Neuronal stem cell (in vitro differentiated cells): ENCODE measurements at regions not wholly inside any gene's neighbourhood (a gene's known extent, or its start where the extent isn't known, plus 50 kb on each side); places are given as distances from the start of the nearest gene placed in this dataset.

Source experiments
- DNase-seq: peaks from one replicate; pipeline ENCODE4 v3.0.0-alpha.2; 2013; ENCODE audit warnings: low spot score
- H2AFZ ChIP-seq: one replicate; pipeline ENCODE4 v1.6.1; 2013; ENCODE audit warnings: mild to moderate bottlenecking, low read length, inconsistent platforms
- H2AK5ac ChIP-seq: 2 replicates; pipeline ENCODE4 v1.6.1; 2013; ENCODE audit warnings: low read depth, mild to moderate bottlenecking, inconsistent platforms, low read length, moderate library complexity, mixed read lengths
- H2BK120ac ChIP-seq: 2 replicates; pipeline ENCODE4 v1.6.1; 2013; ENCODE audit warnings: low read depth, mild to moderate bottlenecking, inconsistent platforms, low read length, moderate library complexity, mixed read lengths
- H2BK12ac ChIP-seq: one replicate; pipeline ENCODE4 v1.6.1; 2013; ENCODE audit warnings: low read length, inconsistent platforms
- H2BK15ac ChIP-seq: 2 replicates; pipeline ENCODE4 v1.6.1; 2013; ENCODE audit warnings: mild to moderate bottlenecking, low read length, inconsistent platforms, mixed read lengths
- H2BK5ac ChIP-seq: one replicate; pipeline ENCODE4 v1.6.1; 2013; ENCODE audit warnings: inconsistent platforms, mild to moderate bottlenecking, low read length, moderate library complexity
- H3K14ac ChIP-seq: one replicate; pipeline ENCODE4 v1.6.1; 2013; ENCODE audit warnings: low read length, inconsistent platforms
- H3K18ac ChIP-seq: 2 replicates; pipeline ENCODE4 v1.6.1; 2013; ENCODE audit warnings: low read length, inconsistent platforms
- H3K23ac ChIP-seq: 2 replicates; pipeline ENCODE4 v1.6.1; 2013; ENCODE audit warnings: low read depth, mild to moderate bottlenecking, mixed read lengths, low read length, inconsistent platforms; ENCODE audit not compliant: poor library complexity
- H3K27ac ChIP-seq: replicated peaks from 3 replicates; pipeline ENCODE4 v1.5.1; 2013; ENCODE audit warnings: low read length, inconsistent platforms
- H3K27me3 ChIP-seq, 3 experiments: 2 replicates each; pipeline ENCODE4 v1.6.1; 2013; ENCODE audit warnings: low read length in 3 of 3, mild to moderate bottlenecking in 2 of 3, inconsistent platforms in 1 of 3, low read depth in 1 of 3, mixed read lengths in 1 of 3, moderate library complexity in 1 of 3; ENCODE audit not compliant: control insufficient read depth in 3 of 3, insufficient read depth in 3 of 3
- H3K36me3 ChIP-seq, 2 donors: replicated peaks in 1 of 2; 2 replicates each; pipeline ENCODE4 v1.6.1; 2013; ENCODE audit warnings: low read length in 2 of 2; ENCODE audit not compliant: control insufficient read depth in 2 of 2, insufficient read depth in 2 of 2
- H3K4ac ChIP-seq: 2 replicates; pipeline ENCODE4 v1.6.1; 2013; ENCODE audit warnings: inconsistent platforms, mild to moderate bottlenecking, low read length, moderate library complexity
- H3K4me1 ChIP-seq, 2 donors: 1 replicate in 1 of 2; 2 replicates in 1 of 2; pipeline ENCODE4 v1.6.1; 2013; ENCODE audit warnings: low read length in 2 of 2, low read depth in 1 of 2; ENCODE audit not compliant: control insufficient read depth in 2 of 2, insufficient read depth in 1 of 2
- H3K4me2 ChIP-seq: one replicate; pipeline ENCODE4 v1.6.1; 2013; ENCODE audit warnings: mild to moderate bottlenecking, low read length, inconsistent platforms; ENCODE audit not compliant: insufficient read depth, poor library complexity, severe bottlenecking
- H3K4me3 ChIP-seq, 2 donors: 2 replicates each; pipeline ENCODE4 v1.5.1; 2013; ENCODE audit warnings: low read length in 2 of 2, mild to moderate bottlenecking in 2 of 2, inconsistent platforms in 1 of 2, moderate library complexity in 1 of 2
- H3K79me1 ChIP-seq: one replicate; pipeline ENCODE4 v1.6.1; 2013; ENCODE audit warnings: low read depth, mild to moderate bottlenecking, inconsistent platforms, low read length, moderate library complexity
- H3K9ac ChIP-seq: one replicate; pipeline ENCODE4 v1.6.1; 2013; ENCODE audit warnings: mild to moderate bottlenecking, low read depth, low read length, inconsistent platforms; ENCODE audit not compliant: poor library complexity
- H3K9me3 ChIP-seq, 2 donors: replicated peaks in 1 of 2; 2 replicates each; pipeline versions ENCODE3 to v1.6.1; 2013; ENCODE audit warnings: low read length in 2 of 2, mild to moderate bottlenecking in 2 of 2, inconsistent platforms in 1 of 2, low read depth in 1 of 2, mixed read lengths in 1 of 2, moderate library complexity in 1 of 2; ENCODE audit not compliant: control insufficient read depth in 2 of 2, insufficient read depth in 1 of 2
- H4K8ac ChIP-seq: one replicate; pipeline ENCODE4 v1.6.1; 2013; ENCODE audit warnings: low read depth, mild to moderate bottlenecking, inconsistent platforms, low read length, moderate library complexity
- H4K91ac ChIP-seq: one replicate; pipeline ENCODE4 v1.6.1; 2013; ENCODE audit warnings: low read length, low read depth, mild to moderate bottlenecking, inconsistent platforms; ENCODE audit not compliant: poor library complexity
- WGBS, 2 donors: extraction: QIAGEN DNeasy Blood & Tissue Kit; methylation state at CpG; one replicate each; pipeline ENCODE4 v1.1.7; 2013; ENCODE audit warnings: missing lambda C conversion rate in 2 of 2, mixed read lengths in 1 of 2; ENCODE audit not compliant: insufficient read length in 2 of 2, insufficient replicate concordance in 1 of 2; ENCODE audit errors: extremely low coverage in 2 of 2; 5-methylcytosine and 5-hydroxymethylcytosine counted together

DNA sequence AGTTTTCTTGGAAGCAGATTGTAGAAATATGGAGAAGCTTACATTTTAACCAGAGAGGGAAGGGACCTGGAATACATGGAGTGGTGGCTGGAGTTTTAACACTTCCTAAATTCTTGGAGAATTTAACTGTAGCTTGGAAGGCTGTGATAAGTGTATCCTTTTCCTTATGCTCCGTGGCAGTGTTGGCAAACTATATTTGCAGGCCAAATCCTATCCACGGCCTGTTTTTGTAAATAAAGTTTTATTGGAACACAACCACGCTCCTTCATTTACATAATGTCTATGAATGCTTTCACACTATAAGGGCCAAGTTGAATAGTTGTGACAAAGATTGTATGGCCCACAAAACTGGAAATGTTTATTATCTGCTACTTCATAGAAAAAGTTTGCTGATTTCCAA is 110.6 kb upstream of the MIR17HG start:
- no CpG with 5 or more reads among the region's 3 CpGs for WGBS, 2 donors
- Histone ChIP-seq H3K4me3 (no peak overlapping the region), H2BK5ac (no peak overlapping the region), H3K36me3 (no peaks in the 10 kb centered on the region), H3K79me1 (no peaks in the 10 kb centered on the region), H2AFZ (no peak overlapping the region), H3K9me3 (no peaks in the 10 kb centered on the region), H3K27ac (no peak overlapping the region), H4K8ac (no peak overlapping the region), H3K18ac (no peak overlapping the region), H3K4me1 (peaks cover 0 to 3% of the 10 kb centered on the region in 2 donors), H3K27me3 (no peaks in the 10 kb centered on the region), H2AK5ac (no peak overlapping the region), H3K9ac (no peak overlapping the region), H2BK12ac (no peak overlapping the region), H3K4ac (no peak overlapping the region), H4K91ac (no peak overlapping the region), H3K23ac (no peak overlapping the region), H2BK15ac (no peak overlapping the region), H2BK120ac (no peak overlapping the region), H3K4me2 (no peak overlapping the region), H3K14ac (no peak overlapping the region)
- no peak for DNase-seq

DNA sequence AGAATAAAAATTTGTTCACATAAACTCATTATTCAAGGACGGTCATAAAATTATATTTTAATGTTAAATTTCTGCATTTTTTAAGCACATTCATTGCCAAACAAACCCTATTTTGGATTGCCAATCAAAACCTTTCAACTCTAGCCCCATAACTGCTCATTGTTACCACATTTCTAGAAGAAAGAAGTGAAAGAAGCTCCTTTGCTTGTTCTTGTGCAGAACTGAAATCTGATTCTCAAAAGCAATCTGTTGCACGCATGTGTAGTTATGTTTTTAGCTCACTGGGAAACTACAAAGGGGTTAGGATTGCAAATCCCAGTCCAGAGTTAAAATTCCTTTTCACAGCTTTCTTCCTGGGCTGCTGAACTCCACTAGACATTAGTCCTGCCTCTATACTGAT is 109.5 kb upstream of the MIR17HG start:
- Histone ChIP-seq H3K9me3 (peaks cover 2% of the 10 kb centered on the region in 2 donors), H2BK12ac (no peak overlapping the region), H3K9ac (no peak overlapping the region), H3K4me1 (no peaks in the 10 kb centered on the region), H3K14ac (no peak overlapping the region), H2BK120ac (no peak overlapping the region), H3K23ac (no peak overlapping the region), H4K91ac (no peak overlapping the region), H3K4ac (no peak overlapping the region), H3K79me1 (no peaks in the 10 kb centered on the region), H3K4me2 (no peak overlapping the region), H3K4me3 (no peak overlapping the region), H2AK5ac (no peak overlapping the region), H2BK15ac (no peak overlapping the region), H3K18ac (no peak overlapping the region), H2AFZ (no peak overlapping the region), H3K27ac (no peak overlapping the region), H4K8ac (no peak overlapping the region), H3K36me3 (no peaks in the 10 kb centered on the region), H3K27me3 (no peaks in the 10 kb centered on the region), H2BK5ac (no peak overlapping the region)
- WGBS, 2 donors: no CpG with 5 or more reads among the region's 2 CpGs
- no peak for DNase-seq

DNA sequence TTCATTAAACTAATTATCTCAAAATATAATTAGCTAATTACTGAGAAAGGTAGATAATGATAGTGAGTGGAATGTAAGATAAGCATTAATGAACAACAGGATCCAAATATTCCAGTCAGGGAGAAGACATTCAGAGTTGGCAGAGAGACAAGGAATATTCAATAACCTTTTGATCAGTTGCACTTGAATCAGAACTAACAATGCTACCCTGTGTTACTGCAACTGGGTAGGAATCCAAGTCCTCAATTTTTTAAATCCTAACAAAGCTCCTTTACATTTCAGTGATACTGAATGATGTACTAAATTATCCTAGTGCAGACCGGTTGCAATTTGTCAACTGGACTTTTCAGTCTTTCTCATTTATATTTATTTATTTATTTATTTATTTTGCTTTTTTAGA is 107.1 kb upstream of the MIR17HG start:
- H4K8ac ChIP-seq: no peak overlapping the region
- H3K9me3 ChIP-seq: peaks cover 4 to 8% of the 10 kb centered on the region in 2 donors
- no peaks in the 10 kb centered on the region for H3K27me3 ChIP-seq
- no peak overlapping the region for H2BK120ac ChIP-seq
- no peak for DNase-seq
- no peak overlapping the region for H2AFZ ChIP-seq
- H3K79me1 ChIP-seq: no peaks in the 10 kb centered on the region
- H3K4me1 ChIP-seq: no peaks in the 10 kb centered on the region
- WGBS, 2 donors: no CpG with 5 or more reads among the region's 1 CpG
- H2BK15ac ChIP-seq: no peak overlapping the region
- H3K4me3 ChIP-seq: no peak overlapping the region
- H3K27ac ChIP-seq: no peak overlapping the region
- H3K4ac ChIP-seq: no peak overlapping the region
- H3K4me2 ChIP-seq: no peak overlapping the region
- no peak overlapping the region for H2AK5ac ChIP-seq
- no peak overlapping the region for H3K14ac ChIP-seq
- H4K91ac ChIP-seq: no peak overlapping the region
- no peak overlapping the region for H2BK5ac ChIP-seq
- H2BK12ac ChIP-seq: no peak overlapping the region
- no peak overlapping the region for H3K23ac ChIP-seq
- no peak overlapping the region for H3K18ac ChIP-seq
- H3K9ac ChIP-seq: no peak overlapping the region
- H3K36me3 ChIP-seq: no peaks in the 10 kb centered on the region

GRCh38 chr13:91241221-91241933 is 106.1 kb upstream of the MIR17HG start:
- Histone ChIP-seq H3K9me3 (peaks cover 4 to 8% of the 10 kb centered on the region in 2 donors), H4K8ac (no peak overlapping the region), H2AK5ac (no peak overlapping the region), H2BK5ac (no peak overlapping the region), H3K4me3 (no peak overlapping the region), H3K4me1 (no peaks in the 10 kb centered on the region), H2BK15ac (no peak overlapping the region), H2BK120ac (no peak overlapping the region), H3K9ac (no peak overlapping the region), H3K14ac (no peak overlapping the region), H3K4ac (no peak overlapping the region), H3K4me2 (no peak overlapping the region), H3K18ac (no peak overlapping the region), H3K36me3 (no peaks in the 10 kb centered on the region), H3K23ac (no peak overlapping the region), H4K91ac (no peak overlapping the region), H3K27ac (no peak overlapping the region), H2BK12ac (no peak overlapping the region), H2AFZ (no peak overlapping the region), H3K27me3 (no peaks in the 10 kb centered on the region), H3K79me1 (no peaks in the 10 kb centered on the region)
- DNase-seq: no peak
- WGBS, 2 donors: no CpG with 5 or more reads among the region's 2 CpGs
